NCI-H748 (cell line): ENCODE measurements at regions not wholly inside any gene's neighbourhood (a gene's known extent, or its start where the extent isn't known, plus 50 kb on each side); places are given as distances from the start of the nearest gene placed in this dataset.

Source experiments
- DNase-seq: peaks from one replicate; lab custom pipeline; 2025; ENCODE audit not compliant: unreplicated experiment; lab: John Stamatoyannopoulos, UW

DNA sequence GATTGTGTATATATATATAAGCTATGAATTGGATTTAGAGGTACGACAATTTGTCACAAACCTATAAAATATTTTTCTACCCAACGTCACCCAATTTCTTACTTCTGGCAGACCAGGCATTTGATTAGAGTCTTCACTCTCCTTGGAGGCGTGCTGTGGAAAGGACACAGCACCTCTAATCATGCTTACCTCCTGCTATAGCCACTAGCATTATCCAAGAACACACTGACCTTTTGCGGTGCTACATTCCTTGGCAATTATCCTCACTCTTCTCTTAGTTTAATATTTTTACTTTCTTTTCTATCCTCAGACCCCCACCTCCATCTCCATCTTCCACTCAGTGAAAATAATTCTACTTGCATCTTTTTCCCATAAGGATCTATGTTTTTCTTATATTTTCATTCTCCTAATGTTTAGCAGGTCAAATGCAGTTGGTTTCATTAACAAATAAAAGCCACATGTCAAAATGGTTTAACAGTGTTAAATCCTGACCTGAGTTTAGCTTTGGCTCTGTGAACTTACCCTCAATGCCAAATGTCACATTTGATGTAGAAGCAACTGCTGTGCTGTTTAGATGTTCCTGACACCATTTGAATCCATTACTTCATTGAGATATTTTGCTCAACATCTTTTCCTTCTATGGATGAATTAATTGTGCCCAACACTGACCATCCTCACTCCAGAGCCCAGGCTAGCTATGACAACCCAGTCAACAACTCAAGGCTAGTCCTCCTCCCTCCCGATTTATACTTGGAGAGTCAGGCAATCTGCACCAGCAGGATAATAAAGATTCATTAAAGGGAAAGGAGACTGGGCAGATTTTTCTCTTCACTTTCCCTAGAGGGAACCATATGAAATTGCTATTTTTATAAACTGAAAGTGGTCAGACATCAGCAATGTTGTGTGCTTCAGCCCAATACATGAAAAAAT lies 240.5 kb downstream of the MREG start:
- DNase-seq: no peak

- DNase-seq: no peak
Observed at GRCh38 chr2:215772003-215772402, 241.3 kb downstream of the MREG start.

- no peak for DNase-seq
Observed at GRCh38 chr2:215771241-215771640, 242.1 kb downstream of the MREG start.

DNA sequence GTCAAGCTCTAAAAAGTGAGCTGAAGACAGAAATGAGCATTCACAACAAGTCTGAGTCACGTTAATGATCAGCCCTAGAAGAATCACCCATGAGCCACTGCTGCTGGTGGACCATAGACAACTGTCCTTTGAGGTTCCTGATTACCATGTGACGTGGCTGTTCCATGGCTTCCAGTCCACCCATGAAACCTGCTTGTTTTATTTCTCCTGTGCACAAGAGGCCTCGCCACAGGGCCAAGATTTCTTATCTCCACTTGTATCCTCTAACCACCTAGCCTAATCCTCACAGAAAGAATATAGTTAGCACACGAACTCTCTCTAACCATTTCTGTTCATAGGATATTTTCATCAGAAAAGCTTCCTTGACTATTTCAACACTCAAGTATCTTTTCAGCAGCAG lies 242.7 kb downstream of the MREG start:
- DNase-seq: no peak

DNA sequence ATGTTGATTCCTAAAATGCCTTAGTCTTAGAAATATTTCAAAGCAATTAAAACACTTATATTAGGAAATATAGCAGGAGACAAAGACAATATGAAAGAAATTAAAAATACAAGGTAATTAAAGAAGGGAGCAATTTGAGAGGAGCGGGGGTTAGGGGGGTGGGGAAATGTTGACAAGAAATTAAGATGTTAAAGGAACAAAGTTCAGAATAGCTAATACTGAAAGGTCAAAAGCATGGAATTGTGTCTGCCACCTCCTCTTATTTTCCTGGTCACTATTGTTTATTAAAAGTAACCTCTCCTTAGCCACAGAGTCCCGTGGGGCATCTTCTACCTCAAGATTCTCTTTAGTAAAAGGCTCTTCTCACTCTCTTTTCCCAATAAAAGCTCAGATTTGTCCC lies 244.1 kb downstream of the MREG start:
- no peak for DNase-seq

DNA sequence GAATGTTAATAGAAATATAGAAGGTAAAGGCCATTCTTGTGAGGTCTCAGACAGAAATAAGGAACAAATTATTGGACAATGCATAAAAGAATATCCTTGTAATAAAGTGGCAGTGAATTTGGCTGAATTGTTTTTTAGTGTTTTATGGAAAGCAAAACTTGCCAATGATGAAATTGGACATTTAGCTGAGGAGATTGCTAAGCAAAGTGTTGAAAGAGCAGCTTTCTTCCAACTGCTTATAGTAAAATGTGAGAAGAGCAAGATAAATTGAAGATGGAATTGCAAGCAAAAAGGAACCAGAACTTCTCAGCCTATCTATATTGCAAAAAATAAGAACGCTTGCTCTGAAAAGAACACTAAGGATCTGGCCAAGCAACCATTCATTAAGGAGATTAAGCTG lies 245.7 kb downstream of the MREG start:
- DNase-seq: no peak

DNA sequence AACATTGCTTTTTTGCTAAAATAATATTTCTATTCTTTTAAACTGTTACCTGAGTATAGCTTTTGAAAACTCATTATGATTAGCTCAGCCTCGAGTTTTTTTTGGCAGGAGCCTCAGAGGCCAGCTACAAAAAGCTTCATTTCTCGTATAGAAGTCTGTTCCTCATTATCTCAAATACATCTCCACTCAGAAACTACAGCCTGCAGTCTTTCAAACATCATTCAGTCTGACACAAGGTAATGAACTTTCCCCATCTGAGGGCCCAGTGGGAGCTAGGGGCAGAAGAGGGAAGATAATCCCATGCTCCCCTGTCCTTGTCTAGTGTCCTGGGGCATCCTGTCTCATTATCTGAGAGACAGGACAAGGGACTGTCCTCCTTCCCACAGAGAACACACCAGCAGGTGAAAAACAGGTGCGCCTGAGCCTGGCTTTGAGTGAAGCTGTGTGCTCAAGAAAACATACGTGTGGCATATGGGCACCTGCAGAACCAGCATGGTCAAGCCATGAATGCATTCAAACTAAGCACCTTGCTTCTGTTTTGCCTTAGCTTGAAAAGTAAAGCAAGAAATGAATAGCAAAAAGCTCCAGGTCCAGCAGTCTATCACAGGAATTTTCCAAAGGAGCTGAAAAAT lies 247.5 kb downstream of the MREG start:
- no peak for DNase-seq

GRCh38 chr2:215764441-215765048 lies 248.8 kb downstream of the MREG start:
- DNase-seq: no peak

DNA sequence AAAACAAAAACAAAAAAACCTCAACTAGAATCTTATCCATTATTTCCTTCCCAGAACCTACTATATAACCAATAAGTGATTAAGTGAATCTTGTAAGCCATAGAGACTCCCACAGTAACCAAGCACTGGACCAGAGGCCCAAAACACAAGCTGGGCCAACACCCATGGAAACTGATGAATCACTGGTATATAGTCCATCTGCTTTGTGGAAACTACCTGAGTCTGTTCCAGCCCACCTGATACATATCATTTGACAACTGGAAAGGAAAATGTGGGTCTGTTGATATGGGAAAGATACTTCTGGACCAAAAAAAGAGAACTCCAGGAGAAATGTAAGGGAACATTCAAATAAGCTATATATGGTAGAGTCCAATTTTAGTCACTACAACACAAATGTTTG lies 252.8 kb downstream of the MREG start:
- DNase-seq: no peak

- DNase-seq: no peak
Observed at GRCh38 chr2:215760091-215760490, 253.3 kb downstream of the MREG start.

DNA sequence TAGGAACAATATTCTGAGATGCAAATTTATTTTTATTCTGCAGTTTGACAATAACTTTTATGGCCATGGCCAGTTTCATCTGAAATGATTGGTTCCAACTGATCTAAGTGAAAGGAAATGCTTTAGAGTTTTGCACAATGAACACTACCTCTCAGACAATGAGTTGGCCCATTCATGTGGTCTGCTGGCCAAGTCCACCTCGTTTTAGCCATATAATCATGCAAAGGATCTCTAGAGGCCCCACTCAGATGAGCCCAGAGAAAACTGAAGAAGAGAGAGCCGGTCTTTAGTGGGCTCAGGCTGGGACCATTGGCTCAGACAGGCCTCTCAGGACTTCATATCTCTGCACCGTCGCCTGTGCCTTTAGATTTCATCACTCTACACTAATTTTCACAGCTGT lies 254.7 kb downstream of the MREG start:
- no peak for DNase-seq

DNA sequence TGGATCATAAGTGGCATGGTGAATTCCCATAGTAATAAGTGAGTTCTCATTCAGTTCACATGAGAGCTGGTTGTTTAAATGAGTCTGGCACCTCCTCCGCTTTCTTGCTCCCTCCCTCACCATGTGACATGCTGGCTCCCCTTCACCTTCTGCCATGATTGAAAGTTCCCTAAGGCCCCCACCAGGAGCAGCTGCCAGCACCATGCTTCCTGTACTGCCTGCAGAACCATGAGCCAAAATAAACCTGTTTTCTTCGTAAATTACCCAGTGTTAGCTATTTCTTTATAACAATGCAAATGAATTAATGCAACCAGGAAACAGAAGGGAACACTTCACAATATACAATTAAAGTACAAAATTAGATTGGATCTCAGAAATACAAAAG lies 257.0 kb downstream of the MREG start:
- DNase-seq: no peak

DNA sequence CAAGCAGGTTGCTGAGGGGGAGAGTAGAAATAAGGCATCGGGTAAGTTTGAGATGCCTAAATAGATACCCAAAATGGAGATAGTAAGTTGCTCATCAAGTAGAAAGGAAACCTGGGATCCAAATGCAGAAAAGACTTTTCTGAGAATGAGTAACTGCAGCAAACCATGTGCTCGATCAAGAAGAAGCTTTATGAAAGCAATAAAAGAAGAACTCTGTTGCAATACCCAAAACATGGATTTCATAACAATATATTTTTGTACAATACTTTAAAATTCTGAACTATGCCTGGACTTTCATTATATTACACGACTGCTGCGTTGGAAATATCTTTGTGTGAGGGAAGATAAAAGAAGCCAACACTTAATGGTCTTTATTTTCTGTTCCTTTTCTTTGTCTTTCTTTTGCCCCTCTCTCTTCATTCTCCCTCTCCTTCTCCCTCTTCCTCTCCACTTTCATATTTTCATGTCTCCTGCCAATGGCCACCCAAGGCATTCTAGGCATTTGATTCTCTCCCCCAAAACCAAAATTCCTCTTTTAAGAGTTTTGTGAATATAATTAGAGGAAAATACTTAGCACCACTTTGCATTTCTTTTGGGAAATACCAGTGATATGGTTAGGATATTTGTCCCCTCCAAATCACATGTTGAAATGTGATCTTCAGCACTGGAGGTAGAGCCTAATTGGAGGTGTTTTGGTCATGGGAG lies 257.6 kb downstream of the MREG start:
- no peak for DNase-seq

DNA sequence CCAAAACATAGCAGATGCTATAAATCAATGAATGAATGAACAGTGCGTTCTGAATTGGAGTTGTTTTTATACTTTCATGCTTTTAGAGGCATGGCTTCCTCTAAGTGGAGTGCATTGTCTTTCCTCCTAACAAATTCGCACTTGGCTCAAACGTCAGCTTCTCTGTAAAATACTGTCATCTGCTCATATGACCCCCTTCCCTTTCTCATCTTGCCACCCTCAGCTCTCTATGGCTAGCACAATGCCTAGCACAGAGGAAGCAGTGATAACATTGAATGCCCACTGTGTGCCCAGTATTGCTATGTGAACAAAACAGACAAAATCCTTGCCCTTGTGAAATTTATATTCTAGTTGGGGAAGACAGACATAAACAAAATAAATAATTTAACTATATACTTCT lies 258.8 kb downstream of the MREG start:
- DNase-seq: no peak

- no peak for DNase-seq
Observed at GRCh38 chr2:215753808-215754207, 259.5 kb downstream of the MREG start.

GRCh38 chr2:215752991-215753390 lies 260.4 kb downstream of the MREG start:
- no peak for DNase-seq

GRCh38 chr2:215752436-215752835 lies 260.9 kb downstream of the MREG start:
- DNase-seq: no peak

DNA sequence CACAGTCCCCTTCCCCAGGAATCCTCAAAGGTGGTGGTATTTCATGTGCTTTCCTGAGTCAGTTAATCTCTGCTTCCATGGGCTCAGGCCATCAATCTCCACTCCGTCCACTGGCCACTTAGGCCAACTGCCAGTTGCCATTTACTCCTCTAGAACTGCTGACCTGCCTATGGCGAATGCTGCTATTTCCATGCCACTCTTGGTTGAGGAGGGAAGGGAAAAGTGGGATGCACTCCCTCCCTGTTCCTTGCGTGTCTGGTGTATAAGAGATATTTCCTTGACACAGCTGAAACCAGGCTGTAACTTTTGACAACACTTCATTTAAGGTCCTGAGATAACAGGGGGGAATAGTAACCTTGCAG lies 261.5 kb downstream of the MREG start:
- DNase-seq: no peak

GRCh38 chr2:215751200-215751910 lies 262.0 kb downstream of the MREG start:
- DNase-seq: no peak

- no peak for DNase-seq
Observed at GRCh38 chr2:215750763-215751162, 262.6 kb downstream of the MREG start.
